HCT116 (cell line): ENCODE measurements at regions not wholly inside any gene's neighbourhood (a gene's known extent, or its start where the extent isn't known, plus 50 kb on each side); places are given as distances from the start of the nearest gene placed in this dataset.

Source experiments
- CTCF ChIP-seq, 3 experiments: fragments of 200-600 bp in 1 of 3; sonication (generic) in 1 of 3; IDR thresholded peaks in 2 of 3; conservative IDR thresholded peaks in 1 of 3; 2 replicates each; pipeline ENCODE4 v1.5.1; 2012 to 2017; ENCODE audit warnings: low read depth in 2 of 3, low read length in 2 of 3, antibody characterized with exemption in 1 of 3, borderline replicate concordance in 1 of 3, control low read depth in 1 of 3, mild to moderate bottlenecking in 1 of 3, mixed read lengths in 1 of 3, mixed run types in 1 of 3, moderate library complexity in 1 of 3; ENCODE audit not compliant: insufficient read depth in 1 of 3
- EZH2 ChIP-seq: fragments of 200-600 bp; sonication (generic); IDR thresholded peaks from 2 replicates; pipeline ENCODE4 v1.6.1; 2017; ENCODE audit warnings: antibody characterized with exemption, mixed run types
- FOSL1 ChIP-seq: IDR thresholded peaks from 2 replicates; pipeline ENCODE4 v1.6.1; 2012; ENCODE audit warnings: low read depth
- JUND ChIP-seq: IDR thresholded peaks from 2 replicates; pipeline ENCODE4 v1.6.1; 2012
- POLR2A ChIP-seq: IDR thresholded peaks from 2 replicates; pipeline ENCODE4 v1.7.0; 2011; ENCODE audit warnings: borderline replicate concordance; ENCODE audit not compliant: insufficient read depth, insufficient read length; ENCODE audit errors: extremely low read depth
- POLR2AphosphoS5 ChIP-seq: IDR thresholded peaks from 2 replicates; pipeline ENCODE4 v1.6.1; 2011; ENCODE audit warnings: mild to moderate bottlenecking, low read depth, low read length, moderate library complexity
- RAD21 ChIP-seq: IDR thresholded peaks from 2 replicates; pipeline ENCODE4 v1.6.1; 2012; ENCODE audit warnings: low read depth, mild to moderate bottlenecking
- SRF ChIP-seq: IDR thresholded peaks from 2 replicates; pipeline ENCODE4 v1.6.1; 2012; ENCODE audit warnings: low read depth
- ZBTB33 ChIP-seq: IDR thresholded peaks from 2 replicates; pipeline ENCODE4 v1.6.1; 2011; ENCODE audit warnings: mild to moderate bottlenecking, low read length, moderate library complexity; ENCODE audit not compliant: insufficient replicate concordance; ENCODE audit errors: extremely low read depth

- TF ChIP-seq ZBTB33 (no peak), POLR2AphosphoS5 (no peak), CTCF (IDR thresholded peaks at IDR 0.05 in 2 of 3, conservative IDR thresholded peaks at IDR 0.05 in 1 of 3; ENCODE audit: borderline replicate concordance in 1 of 3, insufficient read depth in 1 of 3, low read depth in 2 of 3, low read length in 2 of 3) (no peak), POLR2A (no peak), SRF (no peak), EZH2 (no peak), RAD21 (no peak), FOSL1 (no peak), JUND (no peak)
Observed at GRCh38 chr10:57950442-57950974, 317.2 kb downstream of the IPMK start.
